IMR-90 (cell line): ENCODE measurements at regions not wholly inside any gene's neighbourhood (a gene's known extent, or its start where the extent isn't known, plus 50 kb on each side); places are given as distances from the start of the nearest gene placed in this dataset.
A peak's percentile ranks its signal among the peaks of the same experiment; 100 is the strongest.

Source experiments
- ATAC-seq: fragments of 200-7000 bp; cut with Tn5 transposase; 2 replicates; pipeline ENCODE4 v1.9.1; 2020; ENCODE audit warnings: low read depth, mild to moderate bottlenecking, moderate library complexity
- BruUV-seq: library from RNA; stranded (reverse); fragments of 400-500 nt; replicated peaks from 2 replicates; lab custom pipeline; 2021; lab: Mats Ljungman, UMichigan
- CTCF ChIA-PET: fragments of 300-600 bp; formaldehyde crosslinking; extraction: SDS; loops from one replicate; lab custom pipeline; 2021; ENCODE audit warnings: antibody characterized with exemption; lab: Yijun Ruan, JAX
- POLR2A ChIA-PET: fragments of 300-600 bp; sonication (Branson Sonifier 250); formaldehyde crosslinking; loops from one replicate; lab custom pipeline; 2022; ENCODE audit warnings: antibody characterized with exemption; ENCODE audit not compliant: unreplicated experiment; lab: Charles Lee
- DNase-seq: peaks from one replicate; pipeline ENCODE4 v3.0.0; 2013
- H2AFZ ChIP-seq: replicated peaks from 2 replicates; pipeline ENCODE3; 2013; ENCODE audit warnings: low read length, mild to moderate bottlenecking; ENCODE audit not compliant: poor library complexity
- H2AK5ac ChIP-seq: 2 replicates; pipeline ENCODE4 v1.6.1; 2013; ENCODE audit warnings: low read depth, low read length, inconsistent platforms
- H2AK9ac ChIP-seq: replicated peaks from 2 replicates; pipeline ENCODE3; 2013; ENCODE audit warnings: mild to moderate bottlenecking, low read depth, low read length, moderate library complexity; ENCODE audit not compliant: poor library complexity
- H2BK120ac ChIP-seq: 2 replicates; pipeline ENCODE4 v1.6.1; 2013; ENCODE audit warnings: low read depth, low read length, inconsistent platforms
- H2BK15ac ChIP-seq: 3 replicates; pipeline ENCODE4 v1.6.1; 2013; ENCODE audit warnings: low read depth, low read length, inconsistent platforms
- H2BK20ac ChIP-seq: 2 replicates; pipeline ENCODE4 v1.6.1; 2013; ENCODE audit warnings: low read depth, mild to moderate bottlenecking, inconsistent platforms, low read length, moderate library complexity
- H2BK5ac ChIP-seq: 2 replicates; pipeline ENCODE4 v1.6.1; 2013; ENCODE audit warnings: mild to moderate bottlenecking, low read depth, low read length, inconsistent platforms; ENCODE audit not compliant: poor library complexity, severe bottlenecking
- H3K14ac ChIP-seq: replicated peaks from 2 replicates; pipeline ENCODE4 v1.6.1; 2013; ENCODE audit warnings: low read depth, low read length, inconsistent platforms
- H3K18ac ChIP-seq: 2 replicates; pipeline ENCODE4 v1.6.1; 2013; ENCODE audit warnings: low read depth, low read length, control low read depth
- H3K23ac ChIP-seq: 2 replicates; pipeline ENCODE4 v1.6.1; 2013; ENCODE audit warnings: low read depth, low read length, inconsistent platforms
- H3K27ac ChIP-seq: 2 replicates; pipeline ENCODE4 v1.5.1; 2013; ENCODE audit warnings: mild to moderate bottlenecking, control low read depth, low read length; ENCODE audit not compliant: insufficient read depth
- H3K27me3 ChIP-seq: 2 replicates; pipeline ENCODE4 v1.6.1; 2013; ENCODE audit warnings: low read length; ENCODE audit not compliant: control insufficient read depth, insufficient read depth
- H3K36me3 ChIP-seq: 2 replicates; pipeline ENCODE4 v1.6.1; 2013; ENCODE audit warnings: low read length, mixed read lengths; ENCODE audit not compliant: control insufficient read depth, insufficient read depth
- H3K4ac ChIP-seq: 2 replicates; pipeline ENCODE4 v1.6.1; 2013; ENCODE audit warnings: low read depth, low read length, inconsistent platforms
- H3K4me1 ChIP-seq: 2 replicates; pipeline ENCODE4 v1.6.1; 2013; ENCODE audit warnings: low read length, mixed read lengths; ENCODE audit not compliant: control insufficient read depth, insufficient read depth
- H3K4me2 ChIP-seq: 2 replicates; pipeline ENCODE4 v1.6.1; 2013; ENCODE audit warnings: low read depth, mild to moderate bottlenecking, control low read depth, low read length, moderate library complexity
- H3K4me3 ChIP-seq: 2 replicates; pipeline ENCODE4 v1.5.1; 2013; ENCODE audit warnings: low read depth, mild to moderate bottlenecking, control low read depth, low read length, moderate library complexity; ENCODE audit not compliant: insufficient read depth
- H3K56ac ChIP-seq: 2 replicates; pipeline ENCODE4 v1.6.1; 2013; ENCODE audit warnings: low read length, inconsistent platforms; ENCODE audit not compliant: insufficient read depth; ENCODE audit errors: extremely low read depth
- H3K79me1 ChIP-seq, 2 experiments: 2 replicates each; pipeline ENCODE4 v1.6.1; 2013; ENCODE audit warnings: low read length in 2 of 2, inconsistent platforms in 1 of 2, low read depth in 1 of 2
- H3K9ac ChIP-seq: 2 replicates; pipeline ENCODE4 v1.6.1; 2013; ENCODE audit warnings: low read depth, low read length, control low read depth
- H3K9me1 ChIP-seq: 2 replicates; pipeline ENCODE4 v1.6.1; 2013; ENCODE audit warnings: low read length, inconsistent platforms; ENCODE audit not compliant: insufficient read depth
- H3K9me3 ChIP-seq: 2 replicates; pipeline ENCODE4 v1.6.1; 2013; ENCODE audit warnings: low read length; ENCODE audit not compliant: control insufficient read depth, insufficient read depth
- H4K20me1 ChIP-seq: 2 replicates; pipeline ENCODE4 v1.6.1; 2013; ENCODE audit warnings: low read length, inconsistent platforms; ENCODE audit not compliant: insufficient read depth
- H4K5ac ChIP-seq: 2 replicates; pipeline ENCODE4 v1.6.1; 2013; ENCODE audit warnings: mild to moderate bottlenecking, low read depth, low read length, control low read depth
- H4K8ac ChIP-seq, 2 experiments: 2 replicates each; pipeline ENCODE4 v1.6.1; 2013; ENCODE audit warnings: low read depth in 2 of 2, low read length in 2 of 2, control low read depth in 1 of 2, inconsistent platforms in 1 of 2
- H4K91ac ChIP-seq: 2 replicates; pipeline ENCODE4 v1.6.1; 2013; ENCODE audit warnings: low read depth, low read length, inconsistent platforms; ENCODE audit not compliant: insufficient read depth
- CEBPB ChIP-seq: IDR thresholded peaks from 2 replicates; pipeline ENCODE4 v1.6.1; 2012; ENCODE audit warnings: low read depth, low read length, improper control_type of control experiment
- MAFK ChIP-seq: IDR thresholded peaks from 2 replicates; pipeline ENCODE4 v1.6.1; 2012; ENCODE audit warnings: low read depth, low read length, improper control_type of control experiment
- MAZ ChIP-seq: IDR thresholded peaks from 2 replicates; pipeline ENCODE4 v1.6.1; 2012; ENCODE audit warnings: low read depth, mild to moderate bottlenecking, low read length, improper control_type of control experiment, moderate library complexity, borderline replicate concordance
- NFE2L2 ChIP-seq: fragments of 150-350 bp; IDR thresholded peaks from 2 replicates; pipeline ENCODE4 v1.6.1; 2016; ENCODE audit warnings: low read depth, mild to moderate bottlenecking, low read length
- RAD21 ChIP-seq: IDR thresholded peaks from 2 replicates; pipeline ENCODE4 v1.6.1; 2012; ENCODE audit warnings: low read length, improper control_type of control experiment
- RFX5 ChIP-seq: IDR thresholded peaks from 2 replicates; pipeline ENCODE4 v1.8.0; 2012; ENCODE audit warnings: low read depth, mild to moderate bottlenecking, low read length, moderate library complexity
- WGBS, 2 experiments: methylation state at CpG; one replicate each; pipeline versions ENCODE4 v1.1.5 to v1.1.7; 2013; ENCODE audit warnings: missing lambda C conversion rate in 2 of 2; ENCODE audit not compliant: insufficient read length in 1 of 2; ENCODE audit errors: extremely low coverage in 2 of 2; 5-methylcytosine and 5-hydroxymethylcytosine counted together
- dilution Hi-C: fragments of 300-500 bp; cut with HindIII; formaldehyde crosslinking; loops from one replicate; pipeline ENCODE4 v1.14.3; 2018; ENCODE audit warnings: low sequenced_read_pairs; ENCODE audit not compliant: unreplicated experiment
- in situ Hi-C: fragments of 300-500 bp; cut with MboI; formaldehyde crosslinking; loops from 3 replicates; pipeline ENCODE4 v1.14.3; 2019; ENCODE audit warnings: low sequenced_read_pairs, inconsistent platforms, mixed read lengths
- intact Hi-C: fragments of 100-400 bp; cut with micrococcal nuclease; formaldehyde crosslinking; loops from 2 replicates; pipeline ENCODE4 v1.10.0; 2022

GRCh38 chr2:220747736-220748135 is 824.4 kb downstream of the EPHA4 start:
- Histone ChIP-seq H4K5ac (no peak overlapping the region), H3K9me3 (no peaks in the 10 kb centered on the region), H2AFZ (no peak overlapping the region), H2BK15ac (no peak overlapping the region), H3K27me3 (no peaks in the 10 kb centered on the region), H2AK9ac (no peak overlapping the region), H3K9ac (no peak overlapping the region), H3K4ac (no peak overlapping the region), H2BK120ac (no peak overlapping the region), H4K20me1 (no peaks in the 10 kb centered on the region), H3K4me1 (peaks cover 8% of the 10 kb centered on the region; the same call in 1 of the 2 replicates), H3K79me1 (no peaks in the 10 kb centered on the region), H3K27ac (no peak overlapping the region), H3K4me3 (no peak overlapping the region), H4K91ac (no peak overlapping the region), H3K18ac (no peak overlapping the region), H2AK5ac (no peak overlapping the region), H3K4me2 (no peak overlapping the region), H3K36me3 (no peaks in the 10 kb centered on the region), H3K9me1 (0 out of 2 replicates have a peak, but pooled peaks cover 4% of the 10 kb centered on the region), H2BK20ac (no peak overlapping the region), H3K23ac (no peak overlapping the region), H3K14ac (no peak overlapping the region), H2BK5ac (no peak overlapping the region), H4K8ac (no peak overlapping the region), H3K56ac (no peak overlapping the region)
- in situ Hi-C loops, result no loop called here
- DNase-seq (no peak), ATAC-seq (no peak)
- no CpG with 5 or more reads among the region's 1 CpG for WGBS, 2 experiments
- POLR2A ChIA-PET, result no interaction called here
- TF ChIP-seq MAFK (peak; percentile 82), NFE2L2 (peak; percentile 80), CEBPB (no peak), RFX5 (no peak), RAD21 (no peak), MAZ (no peak)
- no TSS peak for BruUV-seq
- dilution Hi-C loops, result no loop called here
- intact Hi-C loops, result no loop called here
- CTCF ChIA-PET, result interaction anchor here (0.7 kb wide), 1 partner anchor 38 kb away, joined by 4 read pairs; no protein-coding TSS in a partner anchor
